Karpas-422 (cell line): ENCODE measurements at regions not wholly inside any gene's neighbourhood (a gene's known extent, or its start where the extent isn't known, plus 50 kb on each side); places are given as distances from the start of the nearest gene placed in this dataset.
"Not testable (repeated sequence)": the region's sequence is repeated elsewhere in the genome, so short reads cannot be mapped to it uniquely, and the experiment has no call there.

Experiments used
- DNase-seq: peaks from one replicate; pipeline ENCODE4 v3.0.0-alpha.2; 2015
- H2AFZ ChIP-seq: fragments of 200-600 bp; sonication (generic); 2 replicates; pipeline ENCODE4 v1.6.1; 2014; ENCODE audit warnings: antibody characterized with exemption, low read length, mixed read lengths
- H3K27ac ChIP-seq: fragments of 200-600 bp; sonication (generic); 2 replicates; pipeline ENCODE4 v1.5.1; 2014; ENCODE audit warnings: mild to moderate bottlenecking, low read length, moderate library complexity
- H3K27me3 ChIP-seq: fragments of 200-600 bp; sonication (generic); 2 replicates; pipeline ENCODE4 v1.6.1; 2014; ENCODE audit warnings: low read length, mixed read lengths
- H3K36me3 ChIP-seq: fragments of 200-600 bp; sonication (generic); 2 replicates; pipeline ENCODE4 v1.6.1; 2014; ENCODE audit warnings: low read length, mixed read lengths; ENCODE audit not compliant: insufficient read depth
- H3K4me1 ChIP-seq: fragments of 200-600 bp; sonication (generic); 2 replicates; pipeline ENCODE4 v1.6.1; 2014; ENCODE audit warnings: mild to moderate bottlenecking, low read length, mixed read lengths
- H3K4me2 ChIP-seq: fragments of 200-600 bp; sonication (generic); 2 replicates; pipeline ENCODE4 v1.6.1; 2014; ENCODE audit warnings: low read length, low read depth, mild to moderate bottlenecking; ENCODE audit not compliant: poor library complexity, severe bottlenecking
- H3K4me3 ChIP-seq: fragments of 200-600 bp; sonication (generic); 2 replicates; pipeline ENCODE4 v1.5.1; 2014; ENCODE audit warnings: mild to moderate bottlenecking, antibody characterized with exemption, low read length, mixed read lengths
- H3K79me2 ChIP-seq: fragments of 200-600 bp; sonication (generic); 2 replicates; pipeline ENCODE4 v1.6.1; 2014; ENCODE audit warnings: mild to moderate bottlenecking, low read length, mixed read lengths
- H3K9ac ChIP-seq: fragments of 200-600 bp; sonication (generic); 2 replicates; pipeline ENCODE4 v1.6.0; 2014; ENCODE audit warnings: low read length
- H3K9me2 ChIP-seq: fragments of 200-600 bp; sonication (generic), shearing (Covaris generic); replicated peaks from 2 replicates; pipeline ENCODE4 v1.6.0; 2014; ENCODE audit warnings: mild to moderate bottlenecking, low read length, moderate library complexity; ENCODE audit not compliant: insufficient read depth
- H3K9me3 ChIP-seq: fragments of 300-700, 200-600 bp; sonication (generic); 2 replicates; pipeline ENCODE4 v1.6.1; 2014; ENCODE audit warnings: low read length, mixed read lengths
- H4K20me1 ChIP-seq: fragments of 200-600 bp; sonication (generic); 2 replicates; pipeline ENCODE4 v1.6.1; 2014; ENCODE audit warnings: mild to moderate bottlenecking, antibody characterized with exemption, low read length, low read depth; ENCODE audit not compliant: insufficient read depth

DNA sequence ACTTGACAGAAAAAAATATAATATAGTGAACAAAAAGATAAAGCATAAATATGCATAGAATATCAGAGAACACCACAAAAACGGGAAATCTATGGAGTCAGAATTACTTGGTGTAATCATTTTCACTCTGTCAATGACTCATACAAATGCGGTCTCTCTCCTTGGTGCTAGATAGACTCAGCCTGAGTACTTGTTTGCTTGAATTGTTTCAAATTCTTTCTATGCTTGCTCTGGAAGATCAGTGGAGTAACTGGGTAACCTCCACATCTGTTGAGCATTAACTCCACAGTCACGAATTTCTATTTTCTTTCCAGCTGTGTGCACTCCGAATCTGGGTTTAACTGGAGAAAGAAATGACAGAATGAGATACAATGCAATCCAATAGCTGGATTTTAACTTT lies 760.4 kb downstream of the ZPLD1 start:
- H3K9me2 ChIP-seq = no peaks in the 10 kb centered on the region
- H3K27ac ChIP-seq = no peak overlapping the region
- no peaks in the 10 kb centered on the region for H4K20me1 ChIP-seq
- no peaks in the 10 kb centered on the region for H3K27me3 ChIP-seq
- DNase-seq = no peak
- H3K9ac ChIP-seq = no peak overlapping the region
- H3K79me2 ChIP-seq = no peaks in the 10 kb centered on the region
- H3K4me1 ChIP-seq = no peaks in the 10 kb centered on the region
- H3K36me3 ChIP-seq = no peaks in the 10 kb centered on the region
- H3K9me3 ChIP-seq = peaks cover 11% of the 10 kb centered on the region; the same call in 1 of the 2 replicates
- no peak overlapping the region for H2AFZ ChIP-seq
- H3K4me3 ChIP-seq = no peak overlapping the region
- no peak overlapping the region for H3K4me2 ChIP-seq

DNA sequence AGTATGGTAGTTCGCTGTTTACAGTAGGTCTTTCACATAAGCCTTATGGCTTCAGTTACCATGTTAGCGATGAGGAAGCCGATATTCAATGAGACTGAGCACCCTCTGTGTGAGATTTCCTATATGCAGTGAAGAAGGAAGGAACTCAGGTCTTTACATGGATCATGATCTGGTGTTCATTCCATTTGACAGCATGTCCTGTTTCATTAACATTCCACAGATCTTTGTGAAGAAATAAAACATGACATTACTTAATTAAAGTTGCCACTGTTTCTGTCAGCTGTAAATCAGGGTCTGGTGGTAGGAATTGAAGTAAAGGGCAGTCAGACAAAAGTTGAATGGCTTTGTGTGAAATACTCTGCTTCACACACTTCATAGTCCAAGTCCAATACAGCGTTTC lies 768.6 kb downstream of the ZPLD1 start:
- no peaks in the 10 kb centered on the region for H3K27me3 ChIP-seq
- no peaks in the 10 kb centered on the region for H3K79me2 ChIP-seq
- no peaks in the 10 kb centered on the region for H4K20me1 ChIP-seq
- H3K4me2 ChIP-seq = no peak overlapping the region
- DNase-seq = no peak
- H3K9ac ChIP-seq = no peak overlapping the region
- H2AFZ ChIP-seq = no peak overlapping the region
- H3K9me3 ChIP-seq = peaks cover 11% of the 10 kb centered on the region
- no peak overlapping the region for H3K4me3 ChIP-seq
- no peaks in the 10 kb centered on the region for H3K36me3 ChIP-seq
- H3K9me2 ChIP-seq = 0 out of 2 replicates have a peak, but pooled peaks cover 2% of the 10 kb centered on the region
- H3K27ac ChIP-seq = no peak overlapping the region
- no peaks in the 10 kb centered on the region for H3K4me1 ChIP-seq

DNA sequence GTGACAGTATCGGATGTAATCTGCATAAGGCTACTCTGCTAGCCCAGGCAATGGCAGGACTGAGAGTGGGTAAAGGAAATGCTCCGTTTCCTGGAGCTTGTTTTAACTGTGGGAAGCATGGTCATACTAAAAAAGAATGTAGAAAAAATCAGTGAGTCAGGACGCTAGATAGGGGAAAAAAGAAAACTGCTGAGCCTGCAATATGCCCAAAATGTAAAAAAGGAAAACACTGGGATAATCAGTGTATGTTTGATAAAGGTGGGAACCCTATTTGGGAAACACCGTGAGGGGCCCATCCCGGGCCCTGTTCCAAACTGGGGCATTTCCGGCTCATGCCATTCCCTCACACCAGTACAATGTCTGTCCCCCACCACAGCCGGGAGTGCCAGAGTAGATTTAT lies 775.8 kb downstream of the ZPLD1 start:
- no peaks in the 10 kb centered on the region for H3K9me2 ChIP-seq
- no peaks in the 10 kb centered on the region for H4K20me1 ChIP-seq
- H3K9ac ChIP-seq = no peak overlapping the region
- H2AFZ ChIP-seq = no peak overlapping the region
- H3K79me2 ChIP-seq = no peaks in the 10 kb centered on the region
- no peaks in the 10 kb centered on the region for H3K27me3 ChIP-seq
- no peak for DNase-seq
- H3K4me2 ChIP-seq = no peak overlapping the region
- H3K4me3 ChIP-seq = no peak overlapping the region
- no peak overlapping the region for H3K27ac ChIP-seq
- peaks cover 11% of the 10 kb centered on the region for H3K9me3 ChIP-seq
- H3K4me1 ChIP-seq = no peaks in the 10 kb centered on the region
- H3K36me3 ChIP-seq = no peaks in the 10 kb centered on the region

DNA sequence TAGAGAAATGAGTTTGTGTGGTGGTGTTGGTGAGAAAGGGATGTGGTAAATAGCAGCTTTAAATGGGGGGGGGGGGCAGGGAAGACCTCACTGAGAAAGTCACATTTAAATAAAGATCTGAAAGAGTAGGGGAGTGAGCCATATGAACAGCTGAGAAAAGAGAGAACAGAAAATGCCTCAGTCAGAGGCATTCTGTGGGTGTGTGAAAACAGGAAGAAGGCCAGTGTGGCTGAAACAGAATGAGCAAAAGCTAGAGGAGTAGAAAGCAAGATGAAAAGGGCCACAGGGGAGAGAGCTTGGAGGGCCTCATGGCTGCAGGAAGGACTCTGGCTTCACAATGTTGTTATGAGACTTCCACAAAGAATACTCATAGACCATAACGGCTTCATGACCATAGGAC lies 783.3 kb downstream of the ZPLD1 start:
- Histone ChIP-seq H2AFZ (no peak overlapping the region), H3K4me2 (no peak overlapping the region), H3K36me3 (no peaks in the 10 kb centered on the region), H3K27ac (no peak overlapping the region), H3K9me2 (no peaks in the 10 kb centered on the region), H3K9ac (no peak overlapping the region), H3K79me2 (no peaks in the 10 kb centered on the region), H3K9me3 (no peaks in the 10 kb centered on the region), H3K27me3 (no peaks in the 10 kb centered on the region), H3K4me1 (no peaks in the 10 kb centered on the region), H4K20me1 (no peaks in the 10 kb centered on the region), H3K4me3 (no peak overlapping the region)
- DNase-seq = no peak

DNA sequence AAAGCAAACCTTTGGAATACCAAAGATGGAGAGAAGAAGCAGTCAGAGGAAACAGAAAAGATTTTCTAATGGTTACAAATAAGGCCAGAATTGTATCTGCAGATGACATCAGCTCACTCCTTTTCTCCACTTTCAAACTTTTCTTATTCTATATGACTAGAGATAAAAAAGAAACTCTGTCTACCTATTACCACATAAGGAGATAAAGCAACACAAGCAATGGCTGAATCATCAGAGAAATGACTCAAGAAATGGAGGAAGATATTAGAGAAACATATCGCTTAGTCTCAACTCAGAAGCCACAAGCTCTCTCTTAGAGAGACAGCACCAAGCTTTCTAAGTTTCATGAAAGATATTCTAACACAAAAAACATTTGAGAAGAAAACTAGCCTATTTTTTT lies 784.0 kb downstream of the ZPLD1 start:
- no peaks in the 10 kb centered on the region for H3K9me3 ChIP-seq
- H3K27me3 ChIP-seq = no peaks in the 10 kb centered on the region
- no peak overlapping the region for H3K9ac ChIP-seq
- H3K79me2 ChIP-seq = no peaks in the 10 kb centered on the region
- no peaks in the 10 kb centered on the region for H3K36me3 ChIP-seq
- H4K20me1 ChIP-seq = no peaks in the 10 kb centered on the region
- no peaks in the 10 kb centered on the region for H3K9me2 ChIP-seq
- no peak overlapping the region for H3K4me2 ChIP-seq
- DNase-seq = no peak
- H3K27ac ChIP-seq = no peak overlapping the region
- no peaks in the 10 kb centered on the region for H3K4me1 ChIP-seq
- H3K4me3 ChIP-seq = no peak overlapping the region
- no peak overlapping the region for H2AFZ ChIP-seq

DNA sequence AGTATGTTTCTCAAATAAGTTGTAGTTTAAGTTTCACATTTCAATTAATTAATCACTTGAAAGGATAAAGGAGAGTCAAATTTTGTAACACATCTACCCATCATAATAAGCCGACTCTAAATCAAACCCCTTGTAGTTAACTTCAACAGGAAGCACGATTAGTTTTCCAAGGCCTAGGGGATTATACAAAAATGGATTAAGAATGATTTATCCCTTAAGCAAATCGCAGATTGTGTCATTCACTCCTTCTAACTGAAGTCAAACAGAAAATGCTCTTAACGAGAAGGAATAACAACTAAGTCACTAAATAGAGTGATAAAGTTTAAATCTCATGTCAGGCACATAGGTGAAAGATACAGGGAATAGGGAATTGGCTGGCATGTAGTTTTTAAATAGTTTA lies 792.8 kb downstream of the ZPLD1 start:
- Histone ChIP-seq H3K79me2 (no peaks in the 10 kb centered on the region), H3K27ac (no peak overlapping the region), H3K9me3 (peaks cover 4% of the 10 kb centered on the region; the same call in 1 of the 2 replicates), H3K9ac (no peak overlapping the region), H3K4me1 (no peaks in the 10 kb centered on the region), H4K20me1 (no peaks in the 10 kb centered on the region), H3K9me2 (no peaks in the 10 kb centered on the region), H2AFZ (no peak overlapping the region), H3K36me3 (no peaks in the 10 kb centered on the region), H3K27me3 (no peaks in the 10 kb centered on the region), H3K4me3 (no peak overlapping the region), H3K4me2 (no peak overlapping the region)
- no peak for DNase-seq

DNA sequence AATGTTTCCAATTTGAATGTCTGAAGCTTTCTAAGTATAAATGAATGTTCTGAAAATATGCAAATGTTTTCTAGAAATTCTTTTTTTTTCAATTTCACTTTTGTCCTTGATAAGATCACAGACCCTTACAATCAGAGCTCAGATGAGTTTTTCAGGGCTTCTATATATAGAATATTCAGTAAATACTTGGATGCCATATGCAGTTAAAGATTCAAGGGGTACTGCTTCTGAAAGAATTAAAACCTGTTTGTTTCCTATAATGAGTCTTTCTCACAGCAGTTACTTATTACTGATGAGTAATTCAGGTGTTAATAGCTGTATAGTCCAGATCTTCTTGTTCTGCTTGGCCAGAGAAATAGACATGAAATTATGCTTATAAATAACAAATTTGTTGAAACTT lies 812.6 kb downstream of the ZPLD1 start:
- Histone ChIP-seq H3K9me2 (no peaks in the 10 kb centered on the region), H3K4me3 (no peak overlapping the region), H3K27ac (no peak overlapping the region), H3K4me1 (no peaks in the 10 kb centered on the region), H3K4me2 (no peak overlapping the region), H3K79me2 (no peaks in the 10 kb centered on the region), H3K9ac (no peak overlapping the region), H2AFZ (no peak overlapping the region), H3K36me3 (no peaks in the 10 kb centered on the region), H3K27me3 (no peaks in the 10 kb centered on the region), H3K9me3 (peaks cover 15% of the 10 kb centered on the region; the same call in 1 of the 2 replicates), H4K20me1 (no peaks in the 10 kb centered on the region)
- no peak for DNase-seq

DNA sequence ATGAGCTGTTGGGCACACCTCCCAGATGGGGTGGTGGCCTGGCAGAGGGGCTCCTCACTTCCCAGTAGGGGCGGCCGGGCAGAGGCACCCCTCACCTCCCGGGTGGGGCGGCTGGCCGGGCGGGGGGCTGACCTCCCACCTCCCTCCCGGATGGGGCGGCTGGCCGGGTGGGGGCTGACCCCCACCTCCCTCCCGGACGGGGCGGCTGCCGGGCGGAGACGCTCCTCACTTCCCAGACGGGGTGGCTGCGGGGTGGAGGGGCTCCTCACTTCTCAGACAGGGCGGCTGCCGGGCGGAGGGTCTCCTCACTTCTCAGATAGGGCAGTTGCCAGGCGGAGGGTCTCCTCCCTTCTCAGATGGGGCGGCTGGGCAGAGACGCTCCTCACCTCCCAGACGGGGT lies 820.0 kb downstream of the ZPLD1 start:
- not testable (repeated sequence) for DNase-seq, H3K27ac ChIP-seq, H3K4me3 ChIP-seq, H3K4me1 ChIP-seq, H3K79me2 ChIP-seq, H3K9ac ChIP-seq, H3K4me2 ChIP-seq, H4K20me1 ChIP-seq, H3K27me3 ChIP-seq, H3K9me2 ChIP-seq, H3K36me3 ChIP-seq, H2AFZ ChIP-seq
- peaks cover 12% of the 10 kb centered on the region for H3K9me3 ChIP-seq

DNA sequence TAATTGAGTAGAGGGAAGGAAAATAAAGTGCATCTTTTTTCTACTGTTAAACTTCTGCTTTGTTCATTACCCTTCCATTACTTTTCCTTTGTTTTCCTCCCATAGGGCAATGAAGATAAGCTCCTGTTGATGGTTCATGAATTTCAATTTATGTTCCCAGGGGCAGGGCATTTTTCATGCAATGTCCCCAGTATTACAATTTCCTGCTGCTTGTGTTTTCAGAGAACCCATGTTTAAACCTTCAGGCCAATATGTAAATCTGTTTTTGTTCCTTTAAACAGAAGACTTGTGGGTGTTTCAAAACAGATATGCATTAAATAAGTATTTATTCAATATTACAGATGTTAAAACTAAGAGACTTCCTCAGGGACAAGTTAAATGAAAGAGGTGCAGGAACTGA lies 834.5 kb downstream of the ZPLD1 start:
- Histone ChIP-seq H2AFZ (no peak overlapping the region), H3K27me3 (no peaks in the 10 kb centered on the region), H3K9me2 (no peaks in the 10 kb centered on the region), H3K9me3 (peaks cover 14% of the 10 kb centered on the region), H3K9ac (no peak overlapping the region), H4K20me1 (no peaks in the 10 kb centered on the region), H3K36me3 (no peaks in the 10 kb centered on the region), H3K4me1 (no peaks in the 10 kb centered on the region), H3K4me2 (no peak overlapping the region), H3K27ac (no peak overlapping the region), H3K4me3 (no peak overlapping the region), H3K79me2 (no peaks in the 10 kb centered on the region)
- no peak for DNase-seq
